MCF 10A (cell line): ENCODE measurements at regions not wholly inside any gene's neighbourhood (a gene's known extent, or its start where the extent isn't known, plus 50 kb on each side); places are given as distances from the start of the nearest gene placed in this dataset.

Experiments used
- BruUV-seq: library from RNA; stranded (reverse); fragments of 400-500 nt; replicated peaks from 2 replicates; lab custom pipeline; 2021; lab: Mats Ljungman, UMichigan
- CTCF ChIA-PET: fragments of 300-600 bp; sonication (Branson Sonifier 250); formaldehyde crosslinking; extraction: SDS; loops from one replicate; lab custom pipeline; 2021; ENCODE audit warnings: antibody characterized with exemption, inconsistent platforms; lab: Yijun Ruan, JAX
- POLR2A ChIA-PET: fragments of 300-600, 350-650 bp; sonication (Branson Sonifier 250); formaldehyde crosslinking; extraction: SDS; loops from one replicate; lab custom pipeline; 2020; ENCODE audit warnings: antibody characterized with exemption, inconsistent platforms; lab: Yijun Ruan, JAX
- DNase-seq: peaks from one replicate; pipeline ENCODE4 v3.0.0-alpha.2; 2018; ENCODE audit not compliant: unreplicated experiment
- H3K27ac Mint-ChIP-seq: one replicate; pipeline ENCODE4 v1.8.0; 2022; ENCODE audit warnings: mild to moderate bottlenecking, low read depth, mixed read lengths; ENCODE audit not compliant: unreplicated experiment
- H3K27me3 Mint-ChIP-seq: one replicate; pipeline ENCODE4 v1.8.0; 2022; ENCODE audit warnings: mixed read lengths; ENCODE audit not compliant: insufficient read depth, unreplicated experiment
- H3K36me3 Mint-ChIP-seq: one replicate; pipeline ENCODE4 v1.8.0; 2022; ENCODE audit warnings: mild to moderate bottlenecking, moderate library complexity, mixed read lengths; ENCODE audit not compliant: insufficient read depth, unreplicated experiment
- H3K4me1 Mint-ChIP-seq: one replicate; pipeline ENCODE4 v1.8.0; 2022; ENCODE audit warnings: mixed read lengths; ENCODE audit not compliant: insufficient read depth, unreplicated experiment
- H3K4me3 Mint-ChIP-seq: one replicate; pipeline ENCODE4 v1.8.0; 2022; ENCODE audit warnings: mild to moderate bottlenecking, moderate library complexity, mixed read lengths; ENCODE audit not compliant: unreplicated experiment
- H3K9me3 Mint-ChIP-seq: one replicate; pipeline ENCODE4 v1.8.0; 2022; ENCODE audit warnings: mixed read lengths; ENCODE audit not compliant: unreplicated experiment
- CTCF ChIP-seq: fragments of 200-600 bp; IDR thresholded peaks from one replicate; pipeline ENCODE4 v1.8.0; 2022; ENCODE audit warnings: antibody characterized with exemption, mild to moderate bottlenecking; ENCODE audit not compliant: unreplicated experiment
- intact Hi-C: fragments of 100-400 bp; cut with micrococcal nuclease; formaldehyde crosslinking; loops from 2 replicates; pipeline ENCODE4 v1.14.1; 2022

GRCh38 chr2:34025196-34025595, 426.1 kb upstream of the FAM98A start:
- H3K9me3 Mint-ChIP-seq, result no peaks in the 10 kb centered on the region
- ChIA-PET CTCF (interaction anchor here (3.4 kb wide), 1 partner anchor 13 kb away, joined by 20 read pairs; no protein-coding TSS in a partner anchor), POLR2A (no interaction called here)
- TF ChIP-seq CTCF, result no peak
- intact Hi-C loops, result no loop called here
- H3K4me3 Mint-ChIP-seq, result no peak overlapping the region
- no peak for DNase-seq
- no peaks in the 10 kb centered on the region for H3K36me3 Mint-ChIP-seq
- H3K27ac Mint-ChIP-seq, result no peak overlapping the region
- no peaks in the 10 kb centered on the region for H3K4me1 Mint-ChIP-seq
- H3K27me3 Mint-ChIP-seq, result no peaks in the 10 kb centered on the region
- BruUV-seq, result no TSS peak

- Mint-ChIP-seq H3K27ac (peak overlapping the region; percentile 3), H3K4me1 (peaks cover 6% of the 10 kb centered on the region), H3K36me3 (no peaks in the 10 kb centered on the region), H3K9me3 (peaks cover 8% of the 10 kb centered on the region), H3K27me3 (no peaks in the 10 kb centered on the region), H3K4me3 (no peak overlapping the region)
- BruUV-seq, result no TSS peak
- intact Hi-C loops, result loop anchor here (1.0 to 2.0 kb wide), 3 partner anchors 332 to 1397 kb away; no protein-coding TSS in a partner anchor
- TF ChIP-seq CTCF, result peak; percentile 80
- DNase-seq, result peak; percentile 66
- ChIA-PET POLR2A (interaction anchor here (1.2 kb wide), 1 partner anchor 74 kb away, joined by 3 read pairs; no protein-coding TSS in a partner anchor), CTCF (interaction anchor here (0.6 to 3.6 kb wide), 24 partner anchors 8 to 1412 kb away, joined by 3 to 20 read pairs (median 4); no protein-coding TSS in a partner anchor)
Observed at GRCh38 chr2:34012715-34013302, 413.7 kb upstream of the FAM98A start.

- no peak overlapping the region for H3K4me3 Mint-ChIP-seq
- CTCF ChIA-PET, result interaction anchor here (0.6 to 3.6 kb wide), 8 partner anchors 8 to 1399 kb away, joined by 3 to 15 read pairs (median 4); no protein-coding TSS in a partner anchor
- intact Hi-C loops, result loop anchor here (1.0 to 2.0 kb wide), 3 partner anchors 331 to 1399 kb away; no protein-coding TSS in a partner anchor
- BruUV-seq, result no TSS peak
- H3K27me3 Mint-ChIP-seq, result no peaks in the 10 kb centered on the region
- no peak for TF ChIP-seq CTCF
- no peaks in the 10 kb centered on the region for H3K36me3 Mint-ChIP-seq
- POLR2A ChIA-PET, result interaction anchor here (1.2 kb wide), 1 partner anchor 73 kb away, joined by 3 read pairs; no protein-coding TSS in a partner anchor
- no peak for DNase-seq
- H3K4me1 Mint-ChIP-seq, result peaks cover 6% of the 10 kb centered on the region
- peaks cover 8% of the 10 kb centered on the region for H3K9me3 Mint-ChIP-seq
- H3K27ac Mint-ChIP-seq, result no peak overlapping the region
Observed at GRCh38 chr2:34011684-34012083, 412.6 kb upstream of the FAM98A start.

GRCh38 chr2:34005901-34006300, 406.8 kb upstream of the FAM98A start:
- BruUV-seq, result no TSS peak
- intact Hi-C loops, result no loop called here
- Mint-ChIP-seq H3K4me3 (no peak overlapping the region), H3K27me3 (no peaks in the 10 kb centered on the region), H3K27ac (no peak overlapping the region), H3K4me1 (no peaks in the 10 kb centered on the region), H3K36me3 (no peaks in the 10 kb centered on the region), H3K9me3 (no peaks in the 10 kb centered on the region)
- POLR2A ChIA-PET, result interaction anchor here (0.6 kb wide), 1 partner anchor 330 kb away, joined by 3 read pairs; no protein-coding TSS in a partner anchor
- DNase-seq, result no peak
- TF ChIP-seq CTCF, result no peak
- CTCF ChIA-PET, result interaction anchor here (1.5 kb wide), 1 partner anchor 23 kb away, joined by 3 read pairs; no protein-coding TSS in a partner anchor
